Stomach (tissue), 4 donors: ENCODE measurements at regions not wholly inside any gene's neighbourhood (a gene's known extent, or its start where the extent isn't known, plus 50 kb on each side); places are given as distances from the start of the nearest gene placed in this dataset.

Source experiments
- CTCF ChIP-seq, 7 experiments: fragments of 450-650 bp in 4 of 7; fragments of 200-600 bp in 3 of 7; sonication (generic) in 3 of 7; IDR thresholded peaks; one replicate each; pipeline ENCODE4 v1.5.1; 2016 to 2019; ENCODE audit warnings: antibody characterized with exemption in 7 of 7, control low read depth in 2 of 7, mild to moderate bottlenecking in 1 of 7
- EP300 ChIP-seq: sonication (generic); formaldehyde crosslinking; IDR thresholded peaks from one replicate; pipeline ENCODE4 v1.6.1; 2017; ENCODE audit warnings: antibody characterized with exemption
- POLR2A ChIP-seq, 4 donors: fragments of 450-650 bp; IDR thresholded peaks; one replicate each; pipeline ENCODE4 v1.6.1; 2016; ENCODE audit warnings: antibody characterized with exemption in 4 of 4, control low read depth in 2 of 4, mild to moderate bottlenecking in 1 of 4, moderate library complexity in 1 of 4
- POLR2AphosphoS5 ChIP-seq, 3 donors: sonication (generic); formaldehyde crosslinking; IDR thresholded peaks; one replicate each; pipeline ENCODE4 v1.6.1; 2016; ENCODE audit warnings: antibody characterized with exemption in 3 of 3

GRCh38 chr22:25419247-25420113, 145.0 kb upstream of the GRK3 start:
- TF ChIP-seq POLR2AphosphoS5 (IDR thresholded peaks at IDR 0.05) (no peak), POLR2A (IDR thresholded peaks at IDR 0.05) (no peak), CTCF (IDR thresholded peaks at IDR 0.05) (no peak), EP300 (no peak)
